Uterus (tissue), 2 donors: ENCODE measurements at regions not wholly inside any gene's neighbourhood (a gene's known extent, or its start where the extent isn't known, plus 50 kb on each side); places are given as distances from the start of the nearest gene placed in this dataset.

Experiments used
- CTCF ChIP-seq, 4 experiments: fragments of 200-600 bp in 2 of 4; fragments of 450-650 bp in 2 of 4; sonication (generic) in 2 of 4; IDR thresholded peaks; one replicate each; pipeline ENCODE4 v1.5.1; 2016 to 2019; ENCODE audit warnings: antibody characterized with exemption in 4 of 4, mild to moderate bottlenecking in 2 of 4, moderate library complexity in 1 of 4
- POLR2A ChIP-seq, 2 donors: fragments of 450-650 bp; IDR thresholded peaks; one replicate each; pipeline ENCODE4 v1.6.1; 2016; ENCODE audit warnings: antibody characterized with exemption in 2 of 2, mild to moderate bottlenecking in 1 of 2, moderate library complexity in 1 of 2

- TF ChIP-seq CTCF (IDR thresholded peaks at IDR 0.05) = no peak
- no peak for TF ChIP-seq POLR2A (IDR thresholded peaks at IDR 0.05)
Measured at GRCh38 chr2:215531284-215531683, 95.4 kb upstream of the FN1 start.
